Stomach smooth muscle (tissue), 2 donors: ENCODE measurements at regions not wholly inside any gene's neighbourhood (a gene's known extent, or its start where the extent isn't known, plus 50 kb on each side); places are given as distances from the start of the nearest gene placed in this dataset.

Experiments
- H3K27ac ChIP-seq: one replicate; pipeline ENCODE4 v1.7.0; 2013; ENCODE audit warnings: mild to moderate bottlenecking, low read length, inconsistent platforms
- H3K27me3 ChIP-seq, 2 donors: one replicate each; pipeline ENCODE4 v1.7.0; 2013; ENCODE audit warnings: low read length in 2 of 2; ENCODE audit not compliant: insufficient read depth in 2 of 2, control insufficient read depth in 1 of 2
- H3K36me3 ChIP-seq, 2 donors: one replicate each; pipeline ENCODE4 v1.7.0; 2013; ENCODE audit warnings: low read length in 2 of 2; ENCODE audit not compliant: control insufficient read depth in 2 of 2, insufficient read depth in 2 of 2
- H3K4me1 ChIP-seq: one replicate; pipeline ENCODE4 v1.7.0; 2013; ENCODE audit warnings: low read length; ENCODE audit not compliant: control insufficient read depth, insufficient read depth
- H3K4me3 ChIP-seq, 2 donors: one replicate each; pipeline ENCODE4 v1.7.0; 2013; ENCODE audit warnings: low read length in 2 of 2
- H3K9ac ChIP-seq, 2 donors: one replicate each; pipeline ENCODE4 v1.7.0; 2013; ENCODE audit warnings: low read length in 2 of 2, mild to moderate bottlenecking in 1 of 2
- H3K9me3 ChIP-seq, 2 donors: one replicate each; pipeline ENCODE4 v1.7.0; 2013; ENCODE audit warnings: low read length in 2 of 2; ENCODE audit not compliant: control insufficient read depth in 2 of 2
- donor health status: healthy.
- donor health status: Pancreatic carcinoma.

DNA sequence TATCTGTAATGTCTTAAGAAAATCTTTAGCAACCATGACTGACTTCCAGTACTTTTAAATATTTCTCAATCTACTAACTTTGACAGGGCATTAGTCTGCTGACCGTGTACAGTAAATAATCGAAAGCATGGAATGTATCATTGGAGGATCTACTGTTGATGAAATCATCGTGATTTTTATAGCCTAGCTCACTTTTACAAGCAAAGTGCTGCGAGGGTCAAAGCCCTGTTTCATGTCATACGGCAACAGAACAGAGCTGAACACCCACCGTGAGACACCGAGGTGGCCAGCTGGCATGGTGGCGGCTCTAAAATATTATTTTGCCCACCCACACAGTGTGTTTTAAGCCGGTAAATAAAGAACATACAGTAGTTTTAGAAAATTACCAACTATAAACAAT is 679.3 kb downstream of the FAT4 start:
- Histone ChIP-seq H3K9ac (no peak overlapping the region), H3K4me1 (peaks cover 3% of the 10 kb centered on the region), H3K9me3 (no peaks in the 10 kb centered on the region), H3K27ac (no peak overlapping the region), H3K4me3 (peak overlapping the region in 1 of 2 donors; percentile 30), H3K27me3 (no peaks in the 10 kb centered on the region), H3K36me3 (no peaks in the 10 kb centered on the region)

DNA sequence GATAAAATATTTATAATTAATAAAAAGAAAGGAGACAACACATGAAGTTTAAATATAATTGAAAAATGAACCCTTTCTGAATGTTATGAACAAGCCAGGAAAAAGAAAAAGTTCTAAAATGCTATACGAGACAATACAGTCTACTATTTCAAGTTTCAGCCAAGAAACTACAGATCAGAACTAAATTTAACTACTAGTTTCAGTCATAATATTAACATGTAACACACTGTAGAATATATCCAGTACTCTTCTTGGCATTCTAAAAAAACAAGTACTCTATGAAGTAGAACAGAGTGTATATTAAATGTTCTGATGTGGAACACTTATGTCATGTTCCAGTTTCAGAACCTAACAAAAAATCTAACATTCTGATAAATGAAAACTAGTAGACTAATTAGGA is 679.7 kb downstream of the FAT4 start:
- H3K4me1 ChIP-seq = peaks cover 3% of the 10 kb centered on the region
- no peaks in the 10 kb centered on the region for H3K9me3 ChIP-seq
- no peak overlapping the region for H3K9ac ChIP-seq
- H3K36me3 ChIP-seq = no peaks in the 10 kb centered on the region
- H3K27me3 ChIP-seq = no peaks in the 10 kb centered on the region
- no peak overlapping the region for H3K4me3 ChIP-seq
- H3K27ac ChIP-seq = no peak overlapping the region

DNA sequence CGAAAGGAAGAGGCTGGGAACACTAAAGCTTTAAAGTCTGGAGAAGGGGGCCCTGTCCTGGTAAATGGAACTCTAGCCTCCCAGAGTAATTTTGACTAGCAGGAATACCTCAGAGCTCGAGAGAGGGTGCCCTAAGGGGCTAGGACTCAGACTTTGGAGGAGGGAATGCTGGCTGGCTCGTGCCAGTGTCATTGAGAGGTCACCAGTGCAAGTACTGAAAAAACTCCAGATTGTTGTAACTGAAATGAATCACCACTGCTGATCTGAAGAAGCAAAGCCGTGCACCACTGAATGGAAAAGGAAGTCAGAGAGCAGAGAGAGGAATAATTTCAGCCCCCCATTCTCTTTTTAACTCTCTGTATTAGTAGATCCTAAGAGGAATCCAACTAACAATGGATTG is 690.2 kb downstream of the FAT4 start:
- no peaks in the 10 kb centered on the region for H3K36me3 ChIP-seq
- H3K4me1 ChIP-seq = no peaks in the 10 kb centered on the region
- H3K9me3 ChIP-seq = no peaks in the 10 kb centered on the region
- H3K4me3 ChIP-seq = no peak overlapping the region
- H3K9ac ChIP-seq = no peak overlapping the region
- no peaks in the 10 kb centered on the region for H3K27me3 ChIP-seq
- no peak overlapping the region for H3K27ac ChIP-seq

DNA sequence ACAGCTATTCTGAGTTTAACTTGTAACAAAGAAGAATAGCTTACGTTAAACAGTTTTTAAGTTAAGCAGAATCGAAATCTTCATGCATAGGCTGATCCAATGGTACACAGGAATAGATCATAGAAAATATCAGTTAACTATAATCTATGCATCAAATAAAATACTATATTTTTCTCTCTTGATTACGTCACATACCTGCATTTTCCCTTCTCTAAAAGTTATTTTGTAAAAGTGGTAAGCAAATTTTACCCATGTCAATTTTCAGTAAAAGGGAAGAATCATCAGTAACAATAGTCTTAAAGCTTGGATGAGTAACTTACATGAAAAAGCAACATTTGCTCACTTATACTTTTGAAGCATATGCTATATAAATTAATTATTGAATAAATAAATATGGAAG is 692.4 kb downstream of the FAT4 start:
- H3K27me3 ChIP-seq = no peaks in the 10 kb centered on the region
- no peak overlapping the region for H3K27ac ChIP-seq
- H3K4me1 ChIP-seq = no peaks in the 10 kb centered on the region

DNA sequence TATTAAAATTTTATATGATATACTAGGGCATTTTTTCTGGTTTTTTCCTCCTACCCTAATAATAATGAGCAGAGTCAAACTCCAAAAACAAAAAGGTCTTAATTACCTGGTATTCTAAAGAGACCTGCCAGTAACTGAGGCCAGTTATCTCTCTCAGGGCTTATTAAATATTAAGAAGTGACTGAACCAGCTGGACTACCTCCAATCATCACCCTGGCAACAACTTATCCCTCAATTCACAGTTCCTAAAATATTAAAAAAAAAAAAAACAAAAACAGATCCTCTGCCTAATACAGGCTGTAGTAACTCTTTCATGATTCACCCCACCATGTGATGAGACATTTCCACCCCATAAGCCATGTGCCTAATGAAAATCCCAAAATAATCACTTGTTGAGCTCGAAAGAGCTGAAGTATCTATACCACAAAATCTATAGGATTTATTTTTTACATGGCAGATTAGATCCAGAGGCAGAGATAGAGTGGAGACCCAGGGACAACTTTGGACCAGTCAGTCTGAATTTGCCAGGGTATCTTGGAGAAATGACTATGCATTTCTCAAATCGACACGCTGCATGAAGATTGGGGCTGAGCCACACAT is 698.0 kb downstream of the FAT4 start:
- Histone ChIP-seq H3K27ac (no peak overlapping the region), H3K9me3 (no peaks in the 10 kb centered on the region)

More for the DNA sequence above, 692.4 kb downstream of the FAT4 start:
- Histone ChIP-seq H3K4me3 (no peak overlapping the region), H3K9ac (no peak overlapping the region), H3K36me3 (no peaks in the 10 kb centered on the region), H3K9me3 (no peaks in the 10 kb centered on the region)

DNA sequence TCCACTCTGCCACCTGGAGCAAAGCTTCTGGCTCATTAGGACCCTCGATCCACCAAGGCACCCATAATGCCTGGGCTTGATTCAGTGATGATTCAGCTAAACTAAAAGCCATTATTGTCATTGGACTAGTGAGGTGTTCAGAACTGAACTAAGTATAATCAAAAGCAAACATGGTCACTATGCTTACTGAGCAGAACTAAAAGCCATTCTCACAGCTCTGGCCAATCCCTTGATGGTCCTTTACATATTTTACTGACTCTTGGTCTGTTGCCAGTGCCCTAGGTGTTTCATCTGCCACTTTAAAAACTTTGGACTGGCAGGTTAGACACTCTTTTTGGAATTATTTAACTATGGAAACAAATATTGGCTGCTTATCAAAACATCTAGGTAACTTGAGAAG is 703.5 kb downstream of the FAT4 start:
- H3K4me3 ChIP-seq = no peak overlapping the region
- no peaks in the 10 kb centered on the region for H3K4me1 ChIP-seq
- H3K9me3 ChIP-seq = no peaks in the 10 kb centered on the region
- no peak overlapping the region for H3K27ac ChIP-seq
- no peak overlapping the region for H3K9ac ChIP-seq
- H3K36me3 ChIP-seq = no peaks in the 10 kb centered on the region
- no peaks in the 10 kb centered on the region for H3K27me3 ChIP-seq

More for the DNA sequence above, 698.0 kb downstream of the FAT4 start:
- H3K36me3 ChIP-seq = no peaks in the 10 kb centered on the region
- H3K4me1 ChIP-seq = no peaks in the 10 kb centered on the region
- H3K4me3 ChIP-seq = no peak overlapping the region
- H3K27me3 ChIP-seq = no peaks in the 10 kb centered on the region
- H3K9ac ChIP-seq = no peak overlapping the region

DNA sequence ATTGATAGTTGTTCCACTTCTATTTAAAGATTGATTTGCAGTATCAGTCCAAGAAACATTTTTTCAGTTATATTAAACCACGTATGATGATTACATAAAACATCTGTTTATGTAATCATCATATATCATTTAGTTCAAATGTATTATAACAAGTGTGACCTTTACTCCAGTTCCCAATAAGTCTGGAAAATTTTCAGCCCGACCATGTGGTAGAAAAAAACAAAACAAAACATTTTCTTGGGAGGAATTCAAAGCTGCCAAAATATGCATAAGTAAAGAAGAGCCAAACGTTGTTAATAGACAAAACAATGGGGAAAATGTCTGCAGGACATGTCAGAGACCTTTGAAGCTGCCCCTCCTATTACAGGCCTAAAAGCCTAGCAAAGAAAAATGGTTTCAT is 709.1 kb downstream of the FAT4 start:
- no peak overlapping the region for H3K27ac ChIP-seq
- no peaks in the 10 kb centered on the region for H3K27me3 ChIP-seq
- H3K9ac ChIP-seq = no peak overlapping the region
- H3K36me3 ChIP-seq = no peaks in the 10 kb centered on the region
- H3K4me3 ChIP-seq = no peak overlapping the region
- peaks cover 3% of the 10 kb centered on the region for H3K4me1 ChIP-seq
- no peaks in the 10 kb centered on the region for H3K9me3 ChIP-seq

DNA sequence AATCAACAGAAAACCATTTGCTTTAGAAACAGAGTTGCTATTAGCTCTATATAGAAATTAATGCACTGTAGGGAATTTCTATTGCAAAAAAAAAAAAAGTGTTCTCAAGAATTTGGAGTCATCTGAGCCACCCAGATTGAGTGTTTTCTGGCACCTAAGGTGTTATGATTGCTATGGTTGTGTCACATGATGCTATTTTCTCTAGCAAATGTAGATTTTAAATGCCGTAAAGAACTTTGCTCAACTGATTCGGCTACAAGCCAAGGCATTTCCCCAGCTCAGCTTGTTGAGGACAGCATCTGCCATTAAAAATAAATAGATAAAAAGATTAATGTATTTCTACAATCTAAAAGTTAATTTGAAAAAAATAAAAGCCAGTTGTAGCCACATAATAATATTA is 712.8 kb downstream of the FAT4 start:
- no peak overlapping the region for H3K4me3 ChIP-seq
- H3K4me1 ChIP-seq = peaks cover 3% of the 10 kb centered on the region
- H3K9me3 ChIP-seq = no peaks in the 10 kb centered on the region
- H3K27ac ChIP-seq = no peak overlapping the region
- H3K27me3 ChIP-seq = no peaks in the 10 kb centered on the region
- no peak overlapping the region for H3K9ac ChIP-seq
- no peaks in the 10 kb centered on the region for H3K36me3 ChIP-seq

DNA sequence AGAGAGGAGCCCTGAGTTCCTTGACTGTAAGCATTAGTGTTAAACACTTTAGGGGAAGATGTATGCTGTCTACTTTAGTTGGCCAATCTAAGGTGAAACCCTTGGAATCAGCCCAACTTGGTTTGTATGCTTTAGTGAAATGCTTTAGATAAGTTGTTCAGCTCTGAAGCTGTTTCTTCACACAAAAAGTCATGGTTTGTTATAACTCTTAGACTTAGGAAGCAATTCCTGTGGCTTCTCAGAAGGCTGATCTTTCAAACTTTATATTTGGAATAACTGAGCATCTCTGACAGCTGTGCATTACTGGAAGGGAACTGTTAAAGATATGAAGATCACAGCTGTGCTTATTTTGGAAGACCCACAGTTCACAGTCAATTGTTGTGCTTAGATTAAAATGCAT is 714.1 kb downstream of the FAT4 start:
- Histone ChIP-seq H3K27ac (no peak overlapping the region), H3K9ac (no peak overlapping the region), H3K27me3 (no peaks in the 10 kb centered on the region), H3K4me1 (peaks cover 3% of the 10 kb centered on the region), H3K9me3 (no peaks in the 10 kb centered on the region), H3K4me3 (no peak overlapping the region), H3K36me3 (no peaks in the 10 kb centered on the region)

DNA sequence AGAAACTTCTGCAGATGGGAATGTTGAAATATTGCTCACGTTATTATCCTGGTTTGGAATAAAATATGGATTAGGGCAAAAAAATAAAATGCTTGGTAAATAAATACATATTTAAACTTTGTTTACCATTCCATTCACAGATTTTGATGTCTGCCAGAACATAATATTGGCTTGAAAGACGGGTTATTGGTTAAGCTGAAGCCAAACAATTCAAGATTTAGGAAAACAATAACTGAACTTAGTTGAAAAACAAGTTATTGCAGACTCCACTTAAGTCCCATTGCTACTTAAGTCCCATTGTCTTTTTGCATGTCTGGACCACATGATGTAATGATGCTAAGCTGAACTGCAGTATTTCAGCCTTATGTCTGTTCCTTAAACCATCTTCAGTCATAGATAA is 722.5 kb downstream of the FAT4 start:
- H3K27me3 ChIP-seq = no peaks in the 10 kb centered on the region
- H3K9me3 ChIP-seq = no peaks in the 10 kb centered on the region
- no peaks in the 10 kb centered on the region for H3K4me1 ChIP-seq
- no peak overlapping the region for H3K27ac ChIP-seq
- H3K9ac ChIP-seq = no peak overlapping the region
- H3K36me3 ChIP-seq = no peaks in the 10 kb centered on the region
- H3K4me3 ChIP-seq = no peak overlapping the region

DNA sequence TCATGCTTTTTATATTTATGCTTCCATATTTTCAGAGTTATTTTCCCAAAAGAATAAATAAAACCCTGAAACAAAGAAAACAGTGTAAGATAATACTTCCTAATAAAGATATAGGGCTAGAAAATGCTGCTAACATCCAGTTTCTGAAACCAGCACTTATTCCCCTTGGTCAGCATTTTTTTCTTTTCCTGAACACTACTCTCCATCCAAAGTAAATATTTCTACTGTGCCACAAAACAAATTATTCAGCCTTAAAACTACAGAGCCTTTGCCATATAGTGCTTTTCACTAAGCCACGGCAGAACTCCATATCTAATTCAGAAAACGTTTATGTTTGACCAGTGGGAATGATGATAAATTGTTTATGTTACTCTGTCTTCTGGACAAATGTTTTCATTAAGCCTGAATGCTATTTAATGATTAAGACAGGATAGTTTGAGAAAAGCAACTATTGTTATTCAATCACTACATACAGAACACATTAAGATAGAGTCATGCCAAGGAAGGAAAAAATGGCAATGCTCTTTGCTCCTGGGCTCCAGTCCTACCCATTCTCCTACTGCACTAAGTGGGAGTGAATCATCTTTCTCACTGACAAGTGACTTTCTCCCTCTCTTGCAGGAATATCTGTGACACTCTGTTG is 723.9 kb downstream of the FAT4 start:
- Histone ChIP-seq H3K9ac (no peak overlapping the region), H3K4me3 (no peak overlapping the region), H3K9me3 (no peaks in the 10 kb centered on the region), H3K4me1 (no peaks in the 10 kb centered on the region), H3K27me3 (no peaks in the 10 kb centered on the region), H3K27ac (no peak overlapping the region), H3K36me3 (no peaks in the 10 kb centered on the region)
